Lower leg skin (tissue), 4 donors: ENCODE measurements at regions not wholly inside any gene's neighbourhood (a gene's known extent, or its start where the extent isn't known, plus 50 kb on each side); places are given as distances from the start of the nearest gene placed in this dataset.
"Not testable (repeated sequence)": the region's sequence is repeated elsewhere in the genome, so short reads cannot be mapped to it uniquely, and the experiment has no call there.

Experiments
- DNase-seq, 2 donors: peaks; one replicate each; pipeline ENCODE4 v3.0.0-alpha.2; 2019; ENCODE audit warnings: low spot score in 2 of 2
- H3K4me3 ChIP-seq: fragments of 200-600 bp; sonication (generic); 2 replicates; pipeline ENCODE4 v1.5.1; 2017; ENCODE audit warnings: mild to moderate bottlenecking, low read depth; ENCODE audit not compliant: poor library complexity, severe bottlenecking
- CTCF ChIP-seq, 3 donors: fragments of 450-650 bp; IDR thresholded peaks; one replicate each; pipeline ENCODE4 v1.5.1; 2016; ENCODE audit warnings: antibody characterized with exemption in 3 of 3, mild to moderate bottlenecking in 3 of 3, moderate library complexity in 2 of 3
- POLR2A ChIP-seq, 2 donors: fragments of 450-650 bp; IDR thresholded peaks; one replicate each; pipeline ENCODE4 v1.6.1; 2016 to 2017; ENCODE audit warnings: antibody characterized with exemption in 2 of 2, mild to moderate bottlenecking in 1 of 2, moderate library complexity in 1 of 2
- WGBS, 2 donors: methylation state at CpG; one replicate each; pipeline ENCODE4 v1.1.5; 2018; 5-methylcytosine and 5-hydroxymethylcytosine counted together
- intact Hi-C: fragments of 100-400 bp; cut with DNase I; formaldehyde crosslinking; loops from one replicate; pipeline ENCODE4 v1.15.0; 2023; ENCODE audit warnings: low total_unique reads

GRCh38 chr6:16020259-16020658 is 108.6 kb upstream of the MYLIP start:
- intact Hi-C loops = no loop called here
- no peak for DNase-seq
- TF ChIP-seq CTCF (IDR thresholded peaks at IDR 0.05) = no peak
- 86 to 88% methylated on average over 3 of the region's 3 CpGs for WGBS, 2 donors
- no peak overlapping the region for H3K4me3 ChIP-seq

GRCh38 chr6:16019462-16019861 is 109.4 kb upstream of the MYLIP start:
- no peak for TF ChIP-seq POLR2A (IDR thresholded peaks at IDR 0.05)
- TF ChIP-seq CTCF (IDR thresholded peaks at IDR 0.05) = no peak
- no peak for DNase-seq
- 76 to 79% methylated on average over 3 of the region's 3 CpGs for WGBS, 2 donors
- H3K4me3 ChIP-seq = no peak overlapping the region
- intact Hi-C loops = no loop called here

- WGBS, 2 donors = 81 to 95% methylated on average over 4 of the region's 4 CpGs
These were observed 110.3 kb upstream of the MYLIP start for GRCh38 chr6:16018626-16019025.

GRCh38 chr6:16014325-16014724 is 114.6 kb upstream of the MYLIP start:
- WGBS, 2 donors = 65 to 90% methylated on average over 3 of the region's 3 CpGs
- DNase-seq, intact Hi-C loops, H3K4me3 ChIP-seq: not testable (repeated sequence)

More at GRCh38 chr6:16018626-16019025, 110.3 kb upstream of the MYLIP start:
- no peak for DNase-seq
- no peak overlapping the region for H3K4me3 ChIP-seq
- intact Hi-C loops = no loop called here
- TF ChIP-seq POLR2A (IDR thresholded peaks at IDR 0.05) (no peak), CTCF (IDR thresholded peaks at IDR 0.05) (no peak)

GRCh38 chr6:16007146-16007545 is 121.7 kb upstream of the MYLIP start:
- intact Hi-C loops = no loop called here
- WGBS, 2 donors = 66 to 79% methylated on average over 3 of the region's 3 CpGs
- TF ChIP-seq POLR2A (IDR thresholded peaks at IDR 0.05) = no peak
- no peak for TF ChIP-seq CTCF (IDR thresholded peaks at IDR 0.05)
- no peak for DNase-seq
- no peak overlapping the region for H3K4me3 ChIP-seq

- 94 to 96% methylated on average over 3 of the region's 3 CpGs for WGBS, 2 donors
- intact Hi-C loops = no loop called here
- no peak for DNase-seq
- TF ChIP-seq CTCF (IDR thresholded peaks at IDR 0.05) = no peak
- H3K4me3 ChIP-seq = no peak overlapping the region
These were observed 122.2 kb upstream of the MYLIP start for GRCh38 chr6:16006681-16007080.
